SK-N-SH (cell line): ENCODE measurements at regions not wholly inside any gene's neighbourhood (a gene's known extent, or its start where the extent isn't known, plus 50 kb on each side); places are given as distances from the start of the nearest gene placed in this dataset.

Experiments
- CHD2 ChIP-seq: fragments of 150-350 bp; IDR thresholded peaks from 2 replicates; pipeline ENCODE4 v1.6.1; 2018; ENCODE audit warnings: low read length; ENCODE audit not compliant: partially characterized antibody
- POLR2AphosphoS5 ChIP-seq: IDR thresholded peaks from 2 replicates; pipeline ENCODE4 v1.6.1; 2012; ENCODE audit warnings: low read depth, low read length
- SIN3A ChIP-seq: IDR thresholded peaks from 2 replicates; pipeline ENCODE4 v1.6.1; 2012; ENCODE audit warnings: low read depth, mild to moderate bottlenecking, low read length, moderate library complexity, borderline replicate concordance
- SMC3 ChIP-seq: IDR thresholded peaks from 2 replicates; pipeline ENCODE4 v1.6.1; 2012; ENCODE audit warnings: low read depth, low read length, improper control_type of control experiment
- TF ChIP-seq, protein P1 (sequence below): IDR thresholded peaks from 2 replicates; pipeline ENCODE4 v1.4.0; 2012; ENCODE audit warnings: low read depth
- TF ChIP-seq, protein P2 (sequence below): fragments of 200-600 bp; sonication (generic); IDR thresholded peaks from 2 replicates; pipeline ENCODE4 v1.6.1; 2017; ENCODE audit warnings: antibody characterized with exemption, mild to moderate bottlenecking, moderate library complexity
- TF ChIP-seq, protein P3 (sequence below): IDR thresholded peaks from 2 replicates; pipeline ENCODE4 v1.4.0; 2012; ENCODE audit warnings: low read depth, borderline replicate concordance

DNA sequence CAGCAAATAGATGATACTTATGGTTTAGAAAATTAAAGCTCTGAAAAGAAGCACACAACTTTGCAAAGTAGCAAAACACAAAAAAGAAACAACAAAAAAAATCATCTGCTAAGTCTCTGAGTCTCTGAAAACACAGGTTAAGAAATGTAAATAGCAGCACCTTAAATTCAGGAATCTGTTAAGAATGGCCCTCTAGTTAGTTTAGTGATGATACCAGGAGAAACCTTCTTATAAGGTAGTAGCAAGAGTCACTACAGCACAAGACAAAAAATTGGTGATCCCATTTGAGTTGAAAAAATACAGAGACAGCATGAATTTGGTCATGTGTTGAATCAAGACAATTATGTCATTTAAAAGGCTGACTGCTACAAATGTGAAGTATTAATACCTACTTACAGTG, 308.2 kb upstream of the ADGRL3 start:
- no peak for TF ChIP-seq SIN3A
- TF ChIP-seq, protein P1, sequence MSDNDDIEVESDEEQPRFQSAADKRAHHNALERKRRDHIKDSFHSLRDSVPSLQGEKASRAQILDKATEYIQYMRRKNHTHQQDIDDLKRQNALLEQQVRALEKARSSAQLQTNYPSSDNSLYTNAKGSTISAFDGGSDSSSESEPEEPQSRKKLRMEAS = no peak
- TF ChIP-seq, protein P2, sequence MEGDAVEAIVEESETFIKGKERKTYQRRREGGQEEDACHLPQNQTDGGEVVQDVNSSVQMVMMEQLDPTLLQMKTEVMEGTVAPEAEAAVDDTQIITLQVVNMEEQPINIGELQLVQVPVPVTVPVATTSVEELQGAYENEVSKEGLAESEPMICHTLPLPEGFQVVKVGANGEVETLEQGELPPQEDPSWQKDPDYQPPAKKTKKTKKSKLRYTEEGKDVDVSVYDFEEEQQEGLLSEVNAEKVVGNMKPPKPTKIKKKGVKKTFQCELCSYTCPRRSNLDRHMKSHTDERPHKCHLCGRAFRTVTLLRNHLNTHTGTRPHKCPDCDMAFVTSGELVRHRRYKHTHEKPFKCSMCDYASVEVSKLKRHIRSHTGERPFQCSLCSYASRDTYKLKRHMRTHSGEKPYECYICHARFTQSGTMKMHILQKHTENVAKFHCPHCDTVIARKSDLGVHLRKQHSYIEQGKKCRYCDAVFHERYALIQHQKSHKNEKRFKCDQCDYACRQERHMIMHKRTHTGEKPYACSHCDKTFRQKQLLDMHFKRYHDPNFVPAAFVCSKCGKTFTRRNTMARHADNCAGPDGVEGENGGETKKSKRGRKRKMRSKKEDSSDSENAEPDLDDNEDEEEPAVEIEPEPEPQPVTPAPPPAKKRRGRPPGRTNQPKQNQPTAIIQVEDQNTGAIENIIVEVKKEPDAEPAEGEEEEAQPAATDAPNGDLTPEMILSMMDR = no peak
- no peak for TF ChIP-seq SMC3
- TF ChIP-seq, protein P3, sequence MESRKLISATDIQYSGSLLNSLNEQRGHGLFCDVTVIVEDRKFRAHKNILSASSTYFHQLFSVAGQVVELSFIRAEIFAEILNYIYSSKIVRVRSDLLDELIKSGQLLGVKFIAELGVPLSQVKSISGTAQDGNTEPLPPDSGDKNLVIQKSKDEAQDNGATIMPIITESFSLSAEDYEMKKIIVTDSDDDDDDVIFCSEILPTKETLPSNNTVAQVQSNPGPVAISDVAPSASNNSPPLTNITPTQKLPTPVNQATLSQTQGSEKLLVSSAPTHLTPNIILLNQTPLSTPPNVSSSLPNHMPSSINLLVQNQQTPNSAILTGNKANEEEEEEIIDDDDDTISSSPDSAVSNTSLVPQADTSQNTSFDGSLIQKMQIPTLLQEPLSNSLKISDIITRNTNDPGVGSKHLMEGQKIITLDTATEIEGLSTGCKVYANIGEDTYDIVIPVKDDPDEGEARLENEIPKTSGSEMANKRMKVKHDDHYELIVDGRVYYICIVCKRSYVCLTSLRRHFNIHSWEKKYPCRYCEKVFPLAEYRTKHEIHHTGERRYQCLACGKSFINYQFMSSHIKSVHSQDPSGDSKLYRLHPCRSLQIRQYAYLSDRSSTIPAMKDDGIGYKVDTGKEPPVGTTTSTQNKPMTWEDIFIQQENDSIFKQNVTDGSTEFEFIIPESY = no peak
- TF ChIP-seq POLR2AphosphoS5 = no peak
- TF ChIP-seq CHD2 = no peak
